ENCODE measurements at regions not wholly inside any gene's neighbourhood (a gene's known extent, or its start where the extent isn't known, plus 50 kb on each side); places are given as distances from the start of the nearest gene placed in this dataset.

DNA sequence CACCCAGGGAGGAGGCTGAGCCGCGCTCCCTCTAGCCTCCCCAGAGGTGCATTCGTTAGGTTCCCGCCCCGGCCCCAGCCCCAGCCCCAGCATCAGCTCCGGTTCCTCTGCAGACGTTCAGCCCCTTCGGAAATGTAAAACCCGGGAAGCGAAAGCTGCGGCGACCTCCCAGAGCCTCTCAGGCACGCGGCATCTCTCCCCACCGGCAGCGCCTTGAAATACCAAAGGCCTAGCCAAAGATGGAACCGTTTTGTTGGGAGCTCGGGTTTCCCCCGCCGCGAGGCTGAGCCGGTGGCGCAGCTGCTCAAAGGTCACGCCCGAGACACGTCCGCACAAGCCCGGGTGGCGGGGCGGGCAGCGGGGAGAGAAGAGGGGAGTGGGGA is 77.8 kb upstream of the HES1 start (continued):
- TF ChIP-seq ZNF274 (IDR thresholded peaks at IDR 0.05; ENCODE audit: borderline replicate concordance, extremely low read depth, low read length): no peak
- no peak for TF ChIP-seq SUZ12 (IDR thresholded peaks at IDR 0.05; ENCODE audit: low read length)
- TF ChIP-seq JUN (IDR thresholded peaks at IDR 0.05; ENCODE audit: low read depth, low read length): no peak
- TF ChIP-seq RBBP5 (IDR thresholded peaks at IDR 0.05; ENCODE audit: borderline replicate concordance, low read depth, low read length): 0 out of 2 replicates have a peak, but pooled peaks have one; percentile 37
- TF ChIP-seq CEBPB (IDR thresholded peaks at IDR 0.05; ENCODE audit: low read depth, low read length): no peak
- TF ChIP-seq FOSL1 (IDR thresholded peaks at IDR 0.05; ENCODE audit: insufficient read depth, low read depth, low read length): no peak
- no peak for TF ChIP-seq RXRA (IDR thresholded peaks at IDR 0.05; ENCODE audit: insufficient read depth, low read depth, low read length)
- TF ChIP-seq CREB1 (IDR thresholded peaks at IDR 0.05): peak; percentile 32; the same call in 1 of the 2 replicates
- no peak for TF ChIP-seq SP2 (IDR thresholded peaks at IDR 0.05; ENCODE audit: low read length)
- TF ChIP-seq NANOG (IDR thresholded peaks at IDR 0.05; ENCODE audit: insufficient read depth, low read depth, low read length, poor library complexity, severe bottlenecking): no peak
- no peak for TF ChIP-seq PHF8 (conservative IDR thresholded peaks at IDR 0.05; ENCODE audit: low read depth, low read length)
- no peak for TF ChIP-seq POU5F1 (IDR thresholded peaks at IDR 0.05; ENCODE audit: low read depth, low read length)
- TF ChIP-seq SIN3A (conservative IDR thresholded peaks at IDR 0.05 in 1 of 2, IDR thresholded peaks at IDR 0.05 in 1 of 2; ENCODE audit: low read depth in 1 of 2, low read length in 2 of 2): no peak
- no peak for TF ChIP-seq BCL11A (IDR thresholded peaks at IDR 0.05; ENCODE audit: low read depth in 2 of 2, low read length in 2 of 2)
- no peak for TF ChIP-seq TCF12 (IDR thresholded peaks at IDR 0.05; ENCODE audit: low read depth, low read length)
- no peak for TF ChIP-seq BACH1 (IDR thresholded peaks at IDR 0.05; ENCODE audit: low read length)
- no peak for TF ChIP-seq EGR1 (IDR thresholded peaks at IDR 0.05; ENCODE audit: borderline replicate concordance, low read depth, low read length)
- peak; percentile 39 for TF ChIP-seq KDM4A (IDR thresholded peaks at IDR 0.05; ENCODE audit: low read depth, low read length, severe bottlenecking)
- no peak for TF ChIP-seq BRCA1 (IDR thresholded peaks at IDR 0.05; ENCODE audit: low read depth, low read length)
- TF ChIP-seq, protein P1, sequence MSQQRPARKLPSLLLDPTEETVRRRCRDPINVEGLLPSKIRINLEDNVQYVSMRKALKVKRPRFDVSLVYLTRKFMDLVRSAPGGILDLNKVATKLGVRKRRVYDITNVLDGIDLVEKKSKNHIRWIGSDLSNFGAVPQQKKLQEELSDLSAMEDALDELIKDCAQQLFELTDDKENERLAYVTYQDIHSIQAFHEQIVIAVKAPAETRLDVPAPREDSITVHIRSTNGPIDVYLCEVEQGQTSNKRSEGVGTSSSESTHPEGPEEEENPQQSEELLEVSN (IDR thresholded peaks at IDR 0.05): peak; percentile 92
- no peak for TF ChIP-seq CBX8 (IDR thresholded peaks at IDR 0.05; ENCODE audit: borderline replicate concordance, low read depth, low read length)
- no peak for TF ChIP-seq KDM5A (IDR thresholded peaks at IDR 0.05; ENCODE audit: low read length)
- TF ChIP-seq YY1 (IDR thresholded peaks at IDR 0.05; ENCODE audit: low read depth, low read length): no peak
- no peak for TF ChIP-seq SP1 (IDR thresholded peaks at IDR 0.05; ENCODE audit: low read depth, low read length)
- TF ChIP-seq SIX5 (IDR thresholded peaks at IDR 0.05; ENCODE audit: low read depth, low read length): no peak
- no peak for TF ChIP-seq GABPA (IDR thresholded peaks at IDR 0.05; ENCODE audit: borderline replicate concordance, insufficient read depth, low read length)

Measured in H1 (cell line).